Peyer's patch (tissue), 4 donors: ENCODE measurements at regions not wholly inside any gene's neighbourhood (a gene's known extent, or its start where the extent isn't known, plus 50 kb on each side); places are given as distances from the start of the nearest gene placed in this dataset.

ENCODE experiments used
- DNase-seq, 3 donors: peaks; one replicate each; pipeline ENCODE4 v3.0.0-alpha.2; 2017 to 2019
- H3K27ac ChIP-seq, 4 donors: fragments of 200-600 bp; sonication (generic); one replicate each; pipeline ENCODE4 v1.5.1; 2016 to 2019
- H3K27me3 ChIP-seq, 2 donors: fragments of 200-600 bp; sonication (generic); one replicate each; pipeline ENCODE4 v1.5.1; 2019
- H3K36me3 ChIP-seq, 3 donors: fragments of 200-600 bp; sonication (generic); one replicate each; pipeline ENCODE4 v1.5.1; 2016 to 2019
- H3K4me1 ChIP-seq, 4 donors: fragments of 200-600 bp; sonication (generic); one replicate each; pipeline ENCODE4 v1.5.1; 2016 to 2019
- H3K4me3 ChIP-seq, 4 donors: fragments of 200-600 bp; sonication (generic); 1 replicate in 3 of 4; 2 replicates in 1 of 4; pipeline ENCODE4 v1.5.1; 2016 to 2019; ENCODE audit warnings: mild to moderate bottlenecking in 1 of 4
- H3K9me3 ChIP-seq, 4 donors: fragments of 200-600 bp; sonication (generic); one replicate each; pipeline ENCODE4 v1.5.1; 2016 to 2019; ENCODE audit warnings: mild to moderate bottlenecking in 1 of 4
- POLR2A ChIP-seq, 2 donors: fragments of 450-650 bp; IDR thresholded peaks; one replicate each; pipeline ENCODE4 v1.5.1; 2017; ENCODE audit warnings: antibody characterized with exemption in 2 of 2, mild to moderate bottlenecking in 2 of 2, moderate library complexity in 2 of 2
- TF ChIP-seq, protein P1 (sequence below), 6 experiments: fragments of 450-650 bp in 4 of 6; fragments of 200-600 bp in 2 of 6; sonication (generic) in 1 of 6; IDR thresholded peaks; one replicate each; pipeline ENCODE4 v1.5.1; 2017 to 2019; ENCODE audit warnings: antibody characterized with exemption in 6 of 6, mild to moderate bottlenecking in 3 of 6, moderate library complexity in 1 of 6

- H3K27ac ChIP-seq: no peak overlapping the region
- H3K27me3 ChIP-seq: no peaks in the 10 kb centered on the region
- H3K4me1 ChIP-seq: no peaks in the 10 kb centered on the region
- no peaks in the 10 kb centered on the region for H3K9me3 ChIP-seq
- no peak for DNase-seq
- no peak overlapping the region for H3K4me3 ChIP-seq
- no peaks in the 10 kb centered on the region for H3K36me3 ChIP-seq
- TF ChIP-seq, protein P1, sequence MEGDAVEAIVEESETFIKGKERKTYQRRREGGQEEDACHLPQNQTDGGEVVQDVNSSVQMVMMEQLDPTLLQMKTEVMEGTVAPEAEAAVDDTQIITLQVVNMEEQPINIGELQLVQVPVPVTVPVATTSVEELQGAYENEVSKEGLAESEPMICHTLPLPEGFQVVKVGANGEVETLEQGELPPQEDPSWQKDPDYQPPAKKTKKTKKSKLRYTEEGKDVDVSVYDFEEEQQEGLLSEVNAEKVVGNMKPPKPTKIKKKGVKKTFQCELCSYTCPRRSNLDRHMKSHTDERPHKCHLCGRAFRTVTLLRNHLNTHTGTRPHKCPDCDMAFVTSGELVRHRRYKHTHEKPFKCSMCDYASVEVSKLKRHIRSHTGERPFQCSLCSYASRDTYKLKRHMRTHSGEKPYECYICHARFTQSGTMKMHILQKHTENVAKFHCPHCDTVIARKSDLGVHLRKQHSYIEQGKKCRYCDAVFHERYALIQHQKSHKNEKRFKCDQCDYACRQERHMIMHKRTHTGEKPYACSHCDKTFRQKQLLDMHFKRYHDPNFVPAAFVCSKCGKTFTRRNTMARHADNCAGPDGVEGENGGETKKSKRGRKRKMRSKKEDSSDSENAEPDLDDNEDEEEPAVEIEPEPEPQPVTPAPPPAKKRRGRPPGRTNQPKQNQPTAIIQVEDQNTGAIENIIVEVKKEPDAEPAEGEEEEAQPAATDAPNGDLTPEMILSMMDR (IDR thresholded peaks at IDR 0.05): no peak
- TF ChIP-seq POLR2A (IDR thresholded peaks at IDR 0.05): no peak
Observed at GRCh38 chr4:162657966-162658365, 494.2 kb upstream of the FSTL5 start.

DNA sequence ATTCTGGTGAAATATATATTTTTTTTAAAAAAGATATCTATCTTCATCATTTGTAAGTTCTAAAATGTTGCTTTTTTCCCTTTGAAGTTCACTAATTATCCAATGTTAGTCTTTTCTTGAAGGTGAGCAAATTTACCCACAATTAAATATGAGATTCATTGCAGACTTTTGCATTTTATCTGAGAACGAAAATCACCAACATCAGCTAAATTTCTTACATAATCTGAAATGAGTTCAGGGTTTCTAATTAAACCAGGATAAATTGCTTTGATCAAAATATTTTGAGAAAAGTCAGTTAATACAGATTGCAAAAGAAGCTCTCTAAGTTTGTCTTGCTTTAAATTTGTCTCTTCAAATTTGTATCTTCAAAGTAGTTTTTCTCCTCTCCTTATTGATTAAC is 486.4 kb upstream of the FSTL5 start:
- Histone ChIP-seq H3K9me3 (no peaks in the 10 kb centered on the region), H3K4me1 (no peaks in the 10 kb centered on the region), H3K27me3 (no peaks in the 10 kb centered on the region), H3K36me3 (no peaks in the 10 kb centered on the region), H3K27ac (no peak overlapping the region), H3K4me3 (no peak overlapping the region)
- no peak for DNase-seq
- TF ChIP-seq, protein P1 (IDR thresholded peaks at IDR 0.05): no peak
- no peak for TF ChIP-seq POLR2A (IDR thresholded peaks at IDR 0.05)

- Histone ChIP-seq H3K27me3 (no peaks in the 10 kb centered on the region), H3K27ac (no peak overlapping the region), H3K36me3 (no peaks in the 10 kb centered on the region), H3K4me1 (no peaks in the 10 kb centered on the region), H3K4me3 (no peak overlapping the region), H3K9me3 (no peaks in the 10 kb centered on the region)
- TF ChIP-seq, protein P1 (IDR thresholded peaks at IDR 0.05): no peak
- TF ChIP-seq POLR2A (IDR thresholded peaks at IDR 0.05): no peak
- DNase-seq: no peak
Observed at GRCh38 chr4:162645381-162645780, 481.6 kb upstream of the FSTL5 start.

DNA sequence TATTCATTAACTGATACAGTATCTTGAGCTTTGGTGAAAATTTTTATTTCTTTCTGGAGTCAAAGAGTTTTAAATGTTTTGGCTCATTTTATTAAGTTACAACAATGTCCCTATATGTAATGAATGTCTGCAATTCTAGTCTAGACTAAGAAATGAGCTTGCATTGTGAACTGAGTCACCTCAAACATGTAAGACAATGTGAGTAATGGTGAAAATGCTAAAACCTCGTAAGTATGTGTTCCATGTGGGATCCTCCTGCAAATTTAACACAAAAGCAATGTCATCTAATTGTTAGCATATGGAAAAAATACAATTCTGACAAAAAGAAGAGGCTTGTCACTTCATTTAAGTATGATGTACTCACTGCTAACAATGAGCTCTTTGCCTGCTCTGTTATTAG is 480.5 kb upstream of the FSTL5 start:
- TF ChIP-seq POLR2A (IDR thresholded peaks at IDR 0.05): no peak
- TF ChIP-seq, protein P1 (IDR thresholded peaks at IDR 0.05): no peak
- Histone ChIP-seq H3K4me3 (no peak overlapping the region), H3K27me3 (no peaks in the 10 kb centered on the region), H3K36me3 (no peaks in the 10 kb centered on the region), H3K9me3 (no peaks in the 10 kb centered on the region), H3K4me1 (no peaks in the 10 kb centered on the region), H3K27ac (no peak overlapping the region)
- no peak for DNase-seq

DNA sequence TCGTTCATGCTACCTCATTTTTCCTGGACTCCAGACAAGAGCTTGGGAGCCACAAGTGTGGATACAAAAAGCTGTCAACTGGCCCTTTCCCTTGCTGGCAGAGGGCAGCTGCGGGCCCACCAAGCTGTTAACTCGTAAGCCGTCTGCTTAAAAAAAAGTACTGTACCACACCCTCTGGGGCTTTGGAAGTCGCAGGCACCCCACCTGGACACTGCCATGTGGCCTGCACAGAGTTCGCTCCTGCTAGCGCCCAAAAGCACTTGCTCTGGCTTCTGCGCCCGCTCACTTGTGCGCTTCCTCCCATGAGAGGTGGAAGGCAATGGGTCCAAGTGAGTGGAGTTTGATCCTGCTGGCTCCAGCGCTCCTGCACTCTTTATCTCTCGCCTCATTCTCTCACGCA is 476.4 kb upstream of the FSTL5 start:
- no peaks in the 10 kb centered on the region for H3K9me3 ChIP-seq
- no peak for TF ChIP-seq POLR2A (IDR thresholded peaks at IDR 0.05)
- TF ChIP-seq, protein P1 (IDR thresholded peaks at IDR 0.05): no peak
- H3K36me3 ChIP-seq: no peaks in the 10 kb centered on the region
- no peak overlapping the region for H3K4me3 ChIP-seq
- no peaks in the 10 kb centered on the region for H3K27me3 ChIP-seq
- no peak for DNase-seq
- H3K4me1 ChIP-seq: no peaks in the 10 kb centered on the region
- H3K27ac ChIP-seq: no peak overlapping the region

GRCh38 chr4:162634390-162634789 is 470.6 kb upstream of the FSTL5 start:
- no peak for DNase-seq

More at GRCh38 chr4:162634390-162634789, 470.6 kb upstream of the FSTL5 start:
- Histone ChIP-seq H3K36me3 (no peaks in the 10 kb centered on the region), H3K4me1 (no peaks in the 10 kb centered on the region), H3K9me3 (no peaks in the 10 kb centered on the region), H3K27me3 (no peaks in the 10 kb centered on the region), H3K4me3 (no peak overlapping the region), H3K27ac (no peak overlapping the region)
- no peak for TF ChIP-seq POLR2A (IDR thresholded peaks at IDR 0.05)
- TF ChIP-seq, protein P1 (IDR thresholded peaks at IDR 0.05): no peak
